Endodermal cell (in vitro differentiated cells): ENCODE measurements at regions not wholly inside any gene's neighbourhood (a gene's known extent, or its start where the extent isn't known, plus 50 kb on each side); places are given as distances from the start of the nearest gene placed in this dataset.

Experiments used
- DNase-seq: peaks from one replicate; pipeline ENCODE4 v3.0.0-alpha.2; 2017
- H3K27ac ChIP-seq: 2 replicates; pipeline ENCODE4 v1.5.1; 2013; ENCODE audit warnings: mild to moderate bottlenecking, low read depth, low read length, moderate library complexity
- H3K27me3 ChIP-seq: 2 replicates; pipeline ENCODE4 v1.6.1; 2013; ENCODE audit warnings: mild to moderate bottlenecking, low read length, moderate library complexity; ENCODE audit not compliant: insufficient read depth, control insufficient read depth, poor library complexity, severe bottlenecking
- H3K36me3 ChIP-seq: 2 replicates; pipeline ENCODE4 v1.7.0; 2013; ENCODE audit warnings: mild to moderate bottlenecking, low read length, moderate library complexity; ENCODE audit not compliant: control insufficient read depth, insufficient read depth
- H3K4me1 ChIP-seq: one replicate; pipeline ENCODE4 v1.7.0; 2013; ENCODE audit warnings: low read length; ENCODE audit not compliant: control insufficient read depth, insufficient read depth
- H3K4me3 ChIP-seq: 2 replicates; pipeline ENCODE4 v1.5.1; 2013; ENCODE audit warnings: mild to moderate bottlenecking, low read length, moderate library complexity
- H3K9ac ChIP-seq: 2 replicates; pipeline ENCODE4 v1.6.1; 2013; ENCODE audit warnings: mild to moderate bottlenecking, low read length, moderate library complexity; ENCODE audit not compliant: poor library complexity, severe bottlenecking; ENCODE audit errors: extremely low read depth
- H3K9me3 ChIP-seq: 2 replicates; pipeline ENCODE4 v1.6.1; 2013; ENCODE audit warnings: mild to moderate bottlenecking, low read length, moderate library complexity; ENCODE audit not compliant: control insufficient read depth
- H3K27ac Mint-ChIP-seq: 2 replicates; pipeline ENCODE4 v1.8.0; 2020; ENCODE audit warnings: mixed read lengths
- H3K27me3 Mint-ChIP-seq: 2 replicates; pipeline ENCODE4 v1.8.0; 2021; ENCODE audit warnings: mild to moderate bottlenecking, mixed read lengths; ENCODE audit not compliant: insufficient read depth
- H3K36me3 Mint-ChIP-seq: 2 replicates; pipeline ENCODE4 v1.8.0; 2020; ENCODE audit warnings: low read depth, mixed read lengths
- H3K4me1 Mint-ChIP-seq: 2 replicates; pipeline ENCODE4 v1.8.0; 2020; ENCODE audit warnings: mixed read lengths
- H3K4me3 Mint-ChIP-seq: 2 replicates; pipeline ENCODE4 v1.8.0; 2020; ENCODE audit warnings: mild to moderate bottlenecking, moderate library complexity, mixed read lengths
- H3K9me3 Mint-ChIP-seq: 2 replicates; pipeline ENCODE4 v1.8.0; 2020; ENCODE audit warnings: mild to moderate bottlenecking, mixed read lengths
- WGBS, 2 experiments: methylation state at CpG; one replicate each; pipeline versions ENCODE4 v1.1.5 to v1.1.7; 2013; ENCODE audit warnings: missing lambda C conversion rate in 2 of 2, mixed read lengths in 1 of 2; ENCODE audit not compliant: insufficient coverage in 1 of 2, insufficient read length in 1 of 2; 5-methylcytosine and 5-hydroxymethylcytosine counted together
- TF ChIP-seq, protein P1 (sequence below): fragments of 200-600 bp; sonication (generic); conservative IDR thresholded peaks from 2 replicates; pipeline ENCODE4 v1.5.0; 2021; ENCODE audit warnings: antibody characterized with exemption, mild to moderate bottlenecking

DNA sequence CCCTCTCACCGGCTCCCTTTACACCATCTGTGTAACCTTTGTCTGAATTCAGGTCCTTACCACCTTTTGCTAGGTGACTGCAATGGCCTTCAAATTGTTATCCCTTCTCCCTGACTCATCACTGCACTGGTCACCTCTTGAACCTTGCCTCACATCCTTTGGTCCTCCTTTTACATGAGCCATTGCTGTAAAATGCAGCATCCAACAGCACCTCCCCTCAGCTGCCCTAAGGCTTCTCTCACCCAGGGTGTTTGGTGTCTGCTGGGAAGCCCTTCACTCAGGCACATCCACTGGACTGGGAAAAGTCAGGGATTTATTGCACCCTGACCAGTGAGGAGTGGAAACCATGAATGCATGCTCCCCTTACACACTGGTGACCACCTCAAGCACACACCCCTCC lies 192.5 kb upstream of the GATB start:
- H3K27ac ChIP-seq = no peak overlapping the region
- H3K36me3 ChIP-seq = no peaks in the 10 kb centered on the region
- H3K4me3 ChIP-seq = no peak overlapping the region
- no peaks in the 10 kb centered on the region for H3K4me1 ChIP-seq
- H3K27me3 ChIP-seq = peaks cover 15% of the 10 kb centered on the region
- DNase-seq = no peak
- no peaks in the 10 kb centered on the region for H3K9me3 ChIP-seq
- peaks cover 11% of the 10 kb centered on the region for H3K27me3 Mint-ChIP-seq
- TF ChIP-seq, protein P1, sequence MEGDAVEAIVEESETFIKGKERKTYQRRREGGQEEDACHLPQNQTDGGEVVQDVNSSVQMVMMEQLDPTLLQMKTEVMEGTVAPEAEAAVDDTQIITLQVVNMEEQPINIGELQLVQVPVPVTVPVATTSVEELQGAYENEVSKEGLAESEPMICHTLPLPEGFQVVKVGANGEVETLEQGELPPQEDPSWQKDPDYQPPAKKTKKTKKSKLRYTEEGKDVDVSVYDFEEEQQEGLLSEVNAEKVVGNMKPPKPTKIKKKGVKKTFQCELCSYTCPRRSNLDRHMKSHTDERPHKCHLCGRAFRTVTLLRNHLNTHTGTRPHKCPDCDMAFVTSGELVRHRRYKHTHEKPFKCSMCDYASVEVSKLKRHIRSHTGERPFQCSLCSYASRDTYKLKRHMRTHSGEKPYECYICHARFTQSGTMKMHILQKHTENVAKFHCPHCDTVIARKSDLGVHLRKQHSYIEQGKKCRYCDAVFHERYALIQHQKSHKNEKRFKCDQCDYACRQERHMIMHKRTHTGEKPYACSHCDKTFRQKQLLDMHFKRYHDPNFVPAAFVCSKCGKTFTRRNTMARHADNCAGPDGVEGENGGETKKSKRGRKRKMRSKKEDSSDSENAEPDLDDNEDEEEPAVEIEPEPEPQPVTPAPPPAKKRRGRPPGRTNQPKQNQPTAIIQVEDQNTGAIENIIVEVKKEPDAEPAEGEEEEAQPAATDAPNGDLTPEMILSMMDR = no peak
- no peak overlapping the region for H3K27ac Mint-ChIP-seq
- WGBS, 2 experiments = 86 to 96% methylated on average over 1 of the region's 1 CpG
- H3K4me1 Mint-ChIP-seq = peaks cover 19% of the 10 kb centered on the region
- H3K36me3 Mint-ChIP-seq = no peaks in the 10 kb centered on the region
- no peak overlapping the region for H3K9ac ChIP-seq
- H3K9me3 Mint-ChIP-seq = peaks cover 6% of the 10 kb centered on the region
- no peak overlapping the region for H3K4me3 Mint-ChIP-seq

- H3K4me3 Mint-ChIP-seq = no peak overlapping the region
- no peak overlapping the region for H3K27ac ChIP-seq
- peaks cover 3% of the 10 kb centered on the region for H3K9me3 ChIP-seq
- no peak overlapping the region for H3K27ac Mint-ChIP-seq
- H3K4me3 ChIP-seq = no peak overlapping the region
- DNase-seq = no peak
- H3K27me3 ChIP-seq = peaks cover 15% of the 10 kb centered on the region
- no peaks in the 10 kb centered on the region for H3K4me1 ChIP-seq
- WGBS, 2 experiments = 91 to 97% methylated on average over 5 to 6 of the region's 6 CpGs
- TF ChIP-seq, protein P1 = no peak
- peaks cover 11% of the 10 kb centered on the region for H3K27me3 Mint-ChIP-seq
- peaks cover 11% of the 10 kb centered on the region for H3K9me3 Mint-ChIP-seq
- peaks cover 18% of the 10 kb centered on the region for H3K4me1 Mint-ChIP-seq
- H3K36me3 ChIP-seq = no peaks in the 10 kb centered on the region
- H3K36me3 Mint-ChIP-seq = no peaks in the 10 kb centered on the region
- H3K9ac ChIP-seq = no peak overlapping the region
Observed at GRCh38 chr4:151952711-151953254, 192.0 kb upstream of the GATB start.

DNA sequence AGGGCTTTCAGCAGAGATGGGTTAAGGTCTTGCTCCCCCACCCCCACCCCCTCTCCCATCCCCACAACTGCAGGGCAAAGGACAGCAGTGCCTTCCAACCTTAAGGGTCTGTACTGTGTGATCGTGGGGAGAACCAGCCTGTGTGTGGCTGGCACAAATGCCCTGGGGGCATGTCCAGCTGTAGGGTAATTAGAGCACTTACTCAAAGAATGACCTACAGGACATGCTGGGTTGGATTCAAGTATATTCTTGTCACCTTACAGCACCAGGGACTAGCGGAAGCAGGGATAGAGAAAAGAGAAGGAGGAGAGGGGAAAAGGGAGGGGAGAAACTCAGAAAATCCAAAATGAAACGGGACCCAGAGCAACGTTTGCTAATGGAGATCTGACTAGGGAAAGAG lies 191.3 kb upstream of the GATB start:
- Mint-ChIP-seq H3K4me1 (peaks cover 12% of the 10 kb centered on the region), H3K36me3 (no peaks in the 10 kb centered on the region), H3K27me3 (peaks cover 11% of the 10 kb centered on the region), H3K4me3 (no peak overlapping the region), H3K27ac (no peak overlapping the region), H3K9me3 (peaks cover 17% of the 10 kb centered on the region)
- TF ChIP-seq, protein P1 = no peak
- Histone ChIP-seq H3K4me3 (no peak overlapping the region), H3K27ac (no peak overlapping the region), H3K9me3 (peaks cover 9% of the 10 kb centered on the region), H3K9ac (no peak overlapping the region), H3K36me3 (no peaks in the 10 kb centered on the region), H3K27me3 (peaks cover 15% of the 10 kb centered on the region), H3K4me1 (no peaks in the 10 kb centered on the region)
- WGBS, 2 experiments = 85 to 87% methylated on average over 4 of the region's 4 CpGs
- DNase-seq = no peak
